ENCODE measurements at regions not wholly inside any gene's neighbourhood (a gene's known extent, or its start where the extent isn't known, plus 50 kb on each side); places are given as distances from the start of the nearest gene placed in this dataset.

GRCh38 chr7:127473409-127473808 lies 80.9 kb upstream of the ZNF800 start:
- no peak for TF ChIP-seq CTCF (IDR thresholded peaks at IDR 0.05)
- TF ChIP-seq ZFX (IDR thresholded peaks at IDR 0.05; ENCODE audit: borderline replicate concordance): no peak

Data from 22Rv1 (cell line).